Fibroblast of skin of abdomen (primary cell): ENCODE measurements at regions not wholly inside any gene's neighbourhood (a gene's known extent, or its start where the extent isn't known, plus 50 kb on each side); places are given as distances from the start of the nearest gene placed in this dataset.
A peak's percentile ranks its signal among the peaks of the same experiment; 100 is the strongest.
"Not testable (repeated sequence)": the region's sequence is repeated elsewhere in the genome, so short reads cannot be mapped to it uniquely, and the experiment has no call there.

ENCODE experiments used
- DNase-seq: peaks from one replicate; pipeline ENCODE4 v3.0.0-alpha.2; 2013

GRCh38 chr20:40314278-40314677 lies 374.8 kb downstream of the MAFB start:
- DNase-seq = no peak

- no peak for DNase-seq
These were observed 375.3 kb downstream of the MAFB start for GRCh38 chr20:40313730-40314129.

GRCh38 chr20:40309731-40310130 lies 379.3 kb downstream of the MAFB start:
- DNase-seq = peak; percentile 7

- DNase-seq = no peak
These were observed 381.0 kb downstream of the MAFB start for GRCh38 chr20:40307997-40308396.

- DNase-seq = no peak
These were observed 381.8 kb downstream of the MAFB start for GRCh38 chr20:40307268-40307667.

GRCh38 chr20:40305303-40305702 lies 383.7 kb downstream of the MAFB start:
- DNase-seq = no peak

- DNase-seq = no peak
These were observed 384.9 kb downstream of the MAFB start for GRCh38 chr20:40304119-40304613.

GRCh38 chr20:40294747-40295146 lies 394.3 kb downstream of the MAFB start:
- no peak for DNase-seq

GRCh38 chr20:40294175-40294574 lies 394.9 kb downstream of the MAFB start:
- no peak for DNase-seq

- no peak for DNase-seq
These were observed 395.3 kb downstream of the MAFB start for GRCh38 chr20:40293740-40294139.

- DNase-seq = no peak
These were observed 397.4 kb downstream of the MAFB start for GRCh38 chr20:40291493-40292135.

GRCh38 chr20:40287683-40288082 lies 401.4 kb downstream of the MAFB start:
- no peak for DNase-seq

GRCh38 chr20:40286975-40287531 lies 402.0 kb downstream of the MAFB start:
- DNase-seq = peak; percentile 35

GRCh38 chr20:40284611-40285010 lies 404.4 kb downstream of the MAFB start:
- no peak for DNase-seq

GRCh38 chr20:40283689-40284088 lies 405.3 kb downstream of the MAFB start:
- no peak for DNase-seq

GRCh38 chr20:40282941-40283340 lies 406.1 kb downstream of the MAFB start:
- DNase-seq = peak; percentile 48

- DNase-seq = peak; percentile 75
These were observed 406.5 kb downstream of the MAFB start for GRCh38 chr20:40282541-40282940.

GRCh38 chr20:40280616-40281015 lies 408.4 kb downstream of the MAFB start:
- DNase-seq = peak; percentile 28

- peak; percentile 94 for DNase-seq
These were observed 409.6 kb downstream of the MAFB start for GRCh38 chr20:40279390-40279789.

- DNase-seq = no peak
These were observed 410.4 kb downstream of the MAFB start for GRCh38 chr20:40278673-40279072.

GRCh38 chr20:40276301-40276700 lies 412.7 kb downstream of the MAFB start:
- no peak for DNase-seq

- DNase-seq = no peak
These were observed 413.3 kb downstream of the MAFB start for GRCh38 chr20:40275738-40276137.

- DNase-seq = no peak
These were observed 414.0 kb downstream of the MAFB start for GRCh38 chr20:40274912-40275533.

- not testable (repeated sequence) for DNase-seq
These were observed 419.8 kb downstream of the MAFB start for GRCh38 chr20:40269274-40269673.
